Heart right ventricle (tissue), 16 donors: ENCODE measurements at regions not wholly inside any gene's neighbourhood (a gene's known extent, or its start where the extent isn't known, plus 50 kb on each side); places are given as distances from the start of the nearest gene placed in this dataset.

ENCODE experiments used
- ATAC-seq, 8 donors: fragments of 200-7000 bp; cut with Tn5 transposase; one replicate each; pipeline ENCODE4 v1.9.1; 2020; ENCODE audit warnings: mild to moderate bottlenecking in 8 of 8, moderate library complexity in 8 of 8, moderate number of reproducible peaks in 1 of 8
- DNase-seq, 2 donors: peaks; one replicate each; pipeline ENCODE4 v3.0.0-alpha.2; 2020
- H3K27ac ChIP-seq, 10 donors: fragments of 200-600 bp; sonication (generic) in 2 of 10; one replicate each; pipeline versions ENCODE4 v1.5.0 to v1.8.0; 2020 to 2022; ENCODE audit warnings: mild to moderate bottlenecking in 3 of 10
- H3K27me3 ChIP-seq, 7 donors: fragments of 200-600 bp; one replicate each; pipeline ENCODE4 v1.8.0; 2021 to 2022; ENCODE audit warnings: mild to moderate bottlenecking in 2 of 7
- H3K36me3 ChIP-seq, 9 donors: fragments of 200-600 bp; sonication (generic) in 1 of 9; one replicate each; pipeline versions ENCODE4 v1.5.0 to v1.8.0; 2020 to 2022; ENCODE audit warnings: mild to moderate bottlenecking in 2 of 9
- H3K4me1 ChIP-seq, 9 donors: fragments of 200-600 bp; sonication (generic) in 1 of 9; one replicate each; pipeline versions ENCODE4 v1.5.0 to v1.8.0; 2020 to 2022; ENCODE audit warnings: mild to moderate bottlenecking in 4 of 9
- H3K4me3 ChIP-seq, 10 donors: fragments of 200-600 bp; sonication (generic) in 2 of 10; one replicate each; pipeline versions ENCODE4 v1.5.0 to v1.8.0; 2020 to 2022; ENCODE audit warnings: mild to moderate bottlenecking in 7 of 10, moderate library complexity in 2 of 10
- H3K9me3 ChIP-seq, 11 donors: fragments of 200-600 bp in 10 of 11; sonication (generic) in 2 of 11; one replicate each; pipeline versions ENCODE4 v1.5.0 to v1.8.0; 2013 to 2022; ENCODE audit warnings: mild to moderate bottlenecking in 2 of 11, control low read depth in 1 of 11, moderate library complexity in 1 of 11
- WGBS, 2 donors: extraction: QIAGEN DNeasy Blood & Tissue Kit; methylation state at CpG; one replicate each; pipeline ENCODE4 v1.1.7; 2013; ENCODE audit warnings: inconsistent platforms in 1 of 2; 5-methylcytosine and 5-hydroxymethylcytosine counted together
- intact Hi-C, 10 donors: fragments of 100-400 bp; cut with DNase I; formaldehyde crosslinking; loops; one replicate each; pipeline versions ENCODE4 v1.11.1 to v1.14.2; 2022
- TF ChIP-seq, protein P1 (sequence below), 9 donors: fragments of 200-600 bp; sonication (generic) in 2 of 9; IDR thresholded peaks; one replicate each; pipeline versions ENCODE4 v1.5.0 to v1.8.0; 2021 to 2022; ENCODE audit warnings: antibody characterized with exemption in 9 of 9, mild to moderate bottlenecking in 5 of 9, moderate library complexity in 1 of 9
- donor health status: Arrhythmogenic right ventricular cardiomyopathy.
- donor health status: ischemic (EF 13 %, LVEDD 7.1; RV severe dilation, severe dysfunction).
- donor health status: healthy with polysubstance abuse.
- donor health status: DM: no; HTN: yes; CAD: no.
- donor health status: DM: no; HTN: no; CAD: no.
- donor health status: ischemic (EF 25% LVEDD 6.9; RV normal size, moderate dysfunction).
- donor health status: ischemic (EF 25% LVEDD 5.7; RV mildly dilated, moderate dysfunction).
- donor health status: healthy.
- donor health status: DM: yes; HTN: yes; CAD: no.
- donor health status: Ischemic cardiomyopathy.
- donor health status: ischemic (EF 35%, LVEDD 5.7; RV mildly dilated, moderate dysfunction).
- donor health status: nonischemic (EF 11% LVEDD 7.7; RV severe dilation, severe dysfunction).
- donor health status: DM: yes; HTN: yes; CAD: no.
- donor health status: PGD.
- donor health status: ischemic (EF 29% LVEDD 5.4; RV normal size, mild dysfunction).
- donor health status: nonischemic (EF 23%, LVEDD 6.1; RV moderate dilation, normal function).

DNA sequence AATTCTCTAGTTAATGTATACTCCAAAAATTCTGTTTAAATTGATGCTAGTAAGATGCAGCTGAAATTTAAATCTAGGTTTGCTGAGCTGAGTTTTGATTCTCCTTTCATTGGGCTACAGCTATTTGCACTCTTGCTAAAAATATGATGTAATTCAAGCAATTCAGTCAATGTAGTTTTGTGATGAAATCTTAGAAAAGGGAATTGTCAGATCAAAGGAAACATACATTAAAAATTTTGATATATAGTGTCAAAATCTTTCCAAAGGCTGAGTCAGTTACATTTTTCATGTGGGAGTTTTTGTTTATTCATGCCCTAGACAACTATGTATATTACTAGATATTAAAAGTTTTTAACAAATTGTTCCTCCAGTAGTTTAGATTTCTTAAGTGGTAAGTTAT lies 334.9 kb upstream of the DAB2 start:
- H3K4me1 ChIP-seq, result peaks cover 0 to 17% (median 0%) of the 10 kb centered on the region in 9 donors
- no peaks in the 10 kb centered on the region for H3K27me3 ChIP-seq
- DNase-seq, result no peak
- H3K36me3 ChIP-seq, result no peaks in the 10 kb centered on the region
- intact Hi-C loops, result no loop called here
- ATAC-seq, result no peak
- H3K9me3 ChIP-seq, result peaks cover 0 to 6% (median 0%) of the 10 kb centered on the region in 11 donors
- H3K27ac ChIP-seq, result peak overlapping the region; percentile 8 to 73 (median 62)
- TF ChIP-seq, protein P1, sequence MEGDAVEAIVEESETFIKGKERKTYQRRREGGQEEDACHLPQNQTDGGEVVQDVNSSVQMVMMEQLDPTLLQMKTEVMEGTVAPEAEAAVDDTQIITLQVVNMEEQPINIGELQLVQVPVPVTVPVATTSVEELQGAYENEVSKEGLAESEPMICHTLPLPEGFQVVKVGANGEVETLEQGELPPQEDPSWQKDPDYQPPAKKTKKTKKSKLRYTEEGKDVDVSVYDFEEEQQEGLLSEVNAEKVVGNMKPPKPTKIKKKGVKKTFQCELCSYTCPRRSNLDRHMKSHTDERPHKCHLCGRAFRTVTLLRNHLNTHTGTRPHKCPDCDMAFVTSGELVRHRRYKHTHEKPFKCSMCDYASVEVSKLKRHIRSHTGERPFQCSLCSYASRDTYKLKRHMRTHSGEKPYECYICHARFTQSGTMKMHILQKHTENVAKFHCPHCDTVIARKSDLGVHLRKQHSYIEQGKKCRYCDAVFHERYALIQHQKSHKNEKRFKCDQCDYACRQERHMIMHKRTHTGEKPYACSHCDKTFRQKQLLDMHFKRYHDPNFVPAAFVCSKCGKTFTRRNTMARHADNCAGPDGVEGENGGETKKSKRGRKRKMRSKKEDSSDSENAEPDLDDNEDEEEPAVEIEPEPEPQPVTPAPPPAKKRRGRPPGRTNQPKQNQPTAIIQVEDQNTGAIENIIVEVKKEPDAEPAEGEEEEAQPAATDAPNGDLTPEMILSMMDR (IDR thresholded peaks at IDR 0.05), result no peak
- H3K4me3 ChIP-seq, result no peak overlapping the region

DNA sequence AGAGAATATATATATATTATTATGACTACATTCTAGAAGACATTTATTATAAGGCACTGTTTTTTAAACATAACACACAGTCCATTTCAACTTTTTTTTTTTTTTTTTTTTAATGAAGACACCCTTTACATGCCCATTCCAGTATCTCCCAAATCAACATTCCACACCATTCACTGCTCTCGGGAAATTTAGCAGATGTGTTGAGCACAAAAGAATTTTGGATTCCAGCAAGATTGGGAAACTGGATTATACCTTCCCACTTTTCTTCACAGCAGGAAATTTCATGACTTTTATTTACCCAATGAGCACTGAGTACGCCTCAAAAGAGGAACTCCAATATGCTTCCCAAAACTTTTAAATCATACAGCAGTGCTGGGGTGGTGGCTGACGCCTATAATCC lies 333.6 kb upstream of the DAB2 start:
- H3K9me3 ChIP-seq, result peaks cover 0 to 5% (median 0%) of the 10 kb centered on the region in 11 donors
- TF ChIP-seq, protein P1 (IDR thresholded peaks at IDR 0.05), result no peak
- H3K27me3 ChIP-seq, result no peaks in the 10 kb centered on the region
- no peak for DNase-seq
- peaks cover 0 to 17% (median 0%) of the 10 kb centered on the region in 9 donors for H3K4me1 ChIP-seq
- no peak for ATAC-seq
- no peaks in the 10 kb centered on the region for H3K36me3 ChIP-seq
- no peak overlapping the region for H3K4me3 ChIP-seq
- H3K27ac ChIP-seq, result peak overlapping the region in 2 of 10 donors; percentile 68 to 73
- intact Hi-C loops, result no loop called here
- WGBS, 2 donors, result 78 to 79% methylated on average over 3 of the region's 3 CpGs

DNA sequence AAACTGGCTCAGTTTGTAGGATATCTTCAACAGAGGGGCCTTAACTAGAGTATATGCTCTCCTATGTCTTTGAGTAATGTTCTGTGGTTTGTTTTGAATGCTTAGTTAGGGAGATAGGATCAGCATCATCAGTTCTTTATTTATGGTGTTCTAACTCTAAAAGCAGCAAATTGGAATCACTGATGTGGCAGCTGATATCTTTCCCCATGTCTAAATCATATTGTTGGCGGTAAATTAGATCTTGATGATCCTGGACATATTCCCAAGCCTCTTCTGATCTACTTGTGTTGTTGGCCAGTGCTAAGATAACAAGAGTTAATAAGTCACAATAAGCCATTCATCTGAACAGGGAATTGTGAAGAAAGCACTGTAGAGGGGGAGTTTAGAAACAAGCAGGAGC lies 332.4 kb upstream of the DAB2 start:
- H3K4me3 ChIP-seq, result no peak overlapping the region
- intact Hi-C loops, result no loop called here
- DNase-seq (no peak), ATAC-seq (no peak)
- WGBS, 2 donors, result 81 to 82% methylated on average over 1 of the region's 1 CpG
- TF ChIP-seq, protein P1 (IDR thresholded peaks at IDR 0.05), result no peak
- no peaks in the 10 kb centered on the region for H3K27me3 ChIP-seq
- H3K9me3 ChIP-seq, result peaks cover 0 to 4% (median 0%) of the 10 kb centered on the region in 11 donors
- H3K27ac ChIP-seq, result peak overlapping the region in 1 of 10 donors; percentile 32
- H3K4me1 ChIP-seq, result peaks cover 0 to 17% (median 0%) of the 10 kb centered on the region in 9 donors
- no peaks in the 10 kb centered on the region for H3K36me3 ChIP-seq

DNA sequence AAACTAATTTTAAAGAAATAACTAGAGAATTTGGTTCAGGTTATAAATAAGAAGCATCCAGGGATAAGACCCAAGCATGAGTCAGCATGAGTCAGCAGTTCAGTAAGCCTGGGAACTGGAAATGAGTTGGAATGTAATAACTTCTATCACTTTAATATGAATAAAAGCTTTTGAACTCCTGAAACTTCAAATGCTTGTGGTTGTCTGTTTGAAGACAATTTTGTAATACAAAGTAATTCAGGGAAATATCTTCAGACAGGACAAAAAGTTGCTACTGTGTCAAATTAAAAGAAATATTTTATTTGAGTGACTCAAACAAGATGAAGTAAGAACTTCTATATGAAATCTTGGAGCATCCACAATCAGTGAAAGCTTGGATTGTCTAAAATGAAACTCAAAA lies 331.2 kb upstream of the DAB2 start:
- DNase-seq (peak in 1 of 2 donors; percentile 22), ATAC-seq (no peak)
- peak overlapping the region in 1 of 10 donors; percentile 43 for H3K27ac ChIP-seq
- H3K27me3 ChIP-seq, result no peaks in the 10 kb centered on the region
- no peak overlapping the region for H3K4me3 ChIP-seq
- TF ChIP-seq, protein P1 (IDR thresholded peaks at IDR 0.05), result no peak
- peaks cover 0 to 17% (median 0%) of the 10 kb centered on the region in 9 donors for H3K4me1 ChIP-seq
- intact Hi-C loops, result no loop called here
- peaks cover 0 to 15% (median 2%) of the 10 kb centered on the region in 11 donors for H3K9me3 ChIP-seq
- H3K36me3 ChIP-seq, result no peaks in the 10 kb centered on the region
